WTC11 (cell line): ENCODE measurements at regions not wholly inside any gene's neighbourhood (a gene's known extent, or its start where the extent isn't known, plus 50 kb on each side); places are given as distances from the start of the nearest gene placed in this dataset.

Source experiments
- ATAC-seq: fragments of 200-7000 bp; cut with Tn5 transposase; 2 replicates; pipeline ENCODE4 v1.10.0; 2021; ENCODE audit warnings: mild to moderate bottlenecking, moderate library complexity
- CTCF ChIA-PET: fragments of 300-600 bp; sonication (Branson Sonifier 250); formaldehyde crosslinking; loops from one replicate; lab custom pipeline; 2021; ENCODE audit warnings: antibody characterized with exemption; lab: Charles Lee
- POLR2A ChIA-PET: fragments of 350-600 bp; sonication (Branson Sonifier 250); formaldehyde crosslinking; loops from one replicate; lab custom pipeline; 2021; ENCODE audit warnings: antibody characterized with exemption; lab: Charles Lee
- DNase-seq: peaks from one replicate; pipeline ENCODE4 v3.0.0; 2021; ENCODE audit warnings: low spot score
- H3K27ac Mint-ChIP-seq: 2 replicates; pipeline ENCODE4 v1.8.0; 2021; ENCODE audit warnings: mixed read lengths
- H3K27me3 Mint-ChIP-seq: 2 replicates; pipeline ENCODE4 v1.8.0; 2021; ENCODE audit warnings: low read depth, mild to moderate bottlenecking, moderate library complexity, mixed read lengths
- H3K36me3 Mint-ChIP-seq: 2 replicates; pipeline ENCODE4 v1.8.0; 2021; ENCODE audit warnings: mixed read lengths
- H3K4me1 Mint-ChIP-seq: 2 replicates; pipeline ENCODE4 v1.8.0; 2022; ENCODE audit warnings: mixed read lengths
- H3K4me3 Mint-ChIP-seq: 2 replicates; pipeline ENCODE4 v1.8.0; 2021; ENCODE audit warnings: mild to moderate bottlenecking, moderate library complexity, mixed read lengths
- H3K9me3 Mint-ChIP-seq: 2 replicates; pipeline ENCODE4 v1.8.0; 2021; ENCODE audit warnings: mixed read lengths
- CBFB ChIP-seq: sonication (generic); formaldehyde crosslinking; IDR thresholded peaks from 2 replicates; pipeline ENCODE4 v1.8.1; 2022; ENCODE audit warnings: mild to moderate bottlenecking, low read depth, missing genetic modification reagents
- CDX4 ChIP-seq: fragments of 250-450 bp; sonication (Bioruptor Pico); IDR thresholded peaks from 2 replicates; pipeline ENCODE4 v1.9.0; 2021; ENCODE audit warnings: moderate library complexity, mild to moderate bottlenecking, inconsistent platforms, borderline replicate concordance
- E2F5 ChIP-seq: sonication (generic); formaldehyde crosslinking; IDR thresholded peaks from 2 replicates; pipeline ENCODE4 v1.8.1; 2022; ENCODE audit warnings: mild to moderate bottlenecking, moderate library complexity, missing genetic modification reagents
- EMX1 ChIP-seq: fragments of 250-450 bp; sonication (Bioruptor Pico); IDR thresholded peaks from 2 replicates; pipeline ENCODE4 v1.8.0; 2021; ENCODE audit warnings: mild to moderate bottlenecking
- FOXP1 ChIP-seq: sonication (generic); formaldehyde crosslinking; IDR thresholded peaks from 2 replicates; pipeline ENCODE4 v1.8.0; 2022; ENCODE audit warnings: missing genetic modification reagents, mild to moderate bottlenecking, moderate library complexity, borderline replicate concordance
- GRHL2 ChIP-seq: fragments of 250-450 bp; sonication (Bioruptor Pico); IDR thresholded peaks from 2 replicates; pipeline ENCODE4 v1.8.0; 2022; ENCODE audit warnings: mild to moderate bottlenecking, moderate library complexity; ENCODE audit not compliant: insufficient replicate concordance, severe bottlenecking
- GTF2I ChIP-seq: fragments of 250-450 bp; sonication (Bioruptor Pico); conservative IDR thresholded peaks from 2 replicates; pipeline ENCODE4 v1.4.0; 2021; ENCODE audit warnings: mild to moderate bottlenecking
- JAZF1 ChIP-seq: fragments of 250-450 bp; sonication (Bioruptor Pico); IDR thresholded peaks from 2 replicates; pipeline ENCODE4 v1.9.0; 2021; ENCODE audit warnings: moderate library complexity, mild to moderate bottlenecking, inconsistent platforms
- NFE2L1 ChIP-seq: sonication (generic); formaldehyde crosslinking; IDR thresholded peaks from 2 replicates; pipeline ENCODE4 v1.8.1; 2023; ENCODE audit warnings: missing genetic modification reagents
- SMAD3 ChIP-seq: sonication (generic); formaldehyde crosslinking; IDR thresholded peaks from 2 replicates; pipeline ENCODE4 v1.8.0; 2022; ENCODE audit warnings: missing genetic modification reagents, mild to moderate bottlenecking, borderline replicate concordance
- ZNF121 ChIP-seq: sonication (generic); formaldehyde crosslinking; IDR thresholded peaks from 2 replicates; pipeline ENCODE4 v1.8.0; 2023; ENCODE audit warnings: missing genetic modification reagents
- ZNF232 ChIP-seq: sonication (generic); formaldehyde crosslinking; IDR thresholded peaks from 2 replicates; pipeline ENCODE4 v1.8.0; 2022; ENCODE audit warnings: mild to moderate bottlenecking, missing genetic modification reagents
- TF ChIP-seq, protein P1 (sequence below): sonication (generic); formaldehyde crosslinking; IDR thresholded peaks from 2 replicates; pipeline ENCODE4 v1.8.0; 2023; ENCODE audit warnings: mild to moderate bottlenecking, missing genetic modification reagents
- TF ChIP-seq, protein P2 (sequence below): sonication (generic); formaldehyde crosslinking; IDR thresholded peaks from 2 replicates; pipeline ENCODE4 v1.8.1; 2022; ENCODE audit warnings: low read depth, missing genetic modification reagents, borderline replicate concordance
- TF ChIP-seq, protein P3 (sequence below): fragments of 250-450 bp; sonication (Bioruptor Pico); IDR thresholded peaks from 2 replicates; pipeline ENCODE4 v1.8.0; 2021; ENCODE audit warnings: mild to moderate bottlenecking
- TF ChIP-seq, protein P4 (sequence below): sonication (generic); formaldehyde crosslinking; IDR thresholded peaks from 2 replicates; pipeline ENCODE4 v1.8.1; 2023; ENCODE audit warnings: mild to moderate bottlenecking, missing genetic modification reagents

DNA sequence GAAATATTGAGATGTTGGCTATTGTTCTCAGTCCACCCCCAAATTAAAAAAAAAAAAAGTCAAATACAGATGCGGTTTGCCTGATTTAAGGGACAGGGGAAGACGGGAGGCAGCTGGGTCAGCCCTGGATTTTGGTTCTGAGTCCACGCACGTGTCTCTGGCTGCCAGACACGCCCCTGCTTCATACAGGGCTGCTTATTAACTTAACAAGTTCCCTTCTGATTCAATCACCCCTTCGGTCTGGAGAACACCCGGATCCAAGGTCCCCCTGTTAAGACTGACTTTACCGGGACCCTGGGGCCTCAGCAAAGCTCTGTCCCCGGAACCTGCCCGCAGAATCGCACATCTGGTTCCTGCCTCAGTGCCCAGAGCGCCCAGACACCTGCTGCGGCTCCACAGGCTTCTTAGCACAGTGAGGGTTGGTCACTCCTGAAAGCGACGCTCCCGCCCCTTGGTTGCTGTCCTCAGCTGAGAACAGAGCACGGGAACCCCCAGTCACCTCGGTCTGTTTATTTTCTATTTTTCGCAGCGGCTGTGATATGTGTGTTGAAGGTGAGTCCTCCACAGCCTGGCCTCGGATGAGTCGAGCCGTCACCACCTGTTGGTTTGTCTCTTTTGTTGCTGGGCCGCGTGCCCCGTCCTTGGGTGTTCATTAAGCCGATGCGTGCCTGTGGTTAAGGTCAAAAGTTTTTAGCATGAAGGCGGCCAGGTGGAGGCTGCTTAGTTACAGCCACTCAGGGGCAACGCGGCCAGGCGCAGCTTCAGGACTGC, 57.2 kb downstream of the RTP5 start (continued):
- TF ChIP-seq, protein P1, sequence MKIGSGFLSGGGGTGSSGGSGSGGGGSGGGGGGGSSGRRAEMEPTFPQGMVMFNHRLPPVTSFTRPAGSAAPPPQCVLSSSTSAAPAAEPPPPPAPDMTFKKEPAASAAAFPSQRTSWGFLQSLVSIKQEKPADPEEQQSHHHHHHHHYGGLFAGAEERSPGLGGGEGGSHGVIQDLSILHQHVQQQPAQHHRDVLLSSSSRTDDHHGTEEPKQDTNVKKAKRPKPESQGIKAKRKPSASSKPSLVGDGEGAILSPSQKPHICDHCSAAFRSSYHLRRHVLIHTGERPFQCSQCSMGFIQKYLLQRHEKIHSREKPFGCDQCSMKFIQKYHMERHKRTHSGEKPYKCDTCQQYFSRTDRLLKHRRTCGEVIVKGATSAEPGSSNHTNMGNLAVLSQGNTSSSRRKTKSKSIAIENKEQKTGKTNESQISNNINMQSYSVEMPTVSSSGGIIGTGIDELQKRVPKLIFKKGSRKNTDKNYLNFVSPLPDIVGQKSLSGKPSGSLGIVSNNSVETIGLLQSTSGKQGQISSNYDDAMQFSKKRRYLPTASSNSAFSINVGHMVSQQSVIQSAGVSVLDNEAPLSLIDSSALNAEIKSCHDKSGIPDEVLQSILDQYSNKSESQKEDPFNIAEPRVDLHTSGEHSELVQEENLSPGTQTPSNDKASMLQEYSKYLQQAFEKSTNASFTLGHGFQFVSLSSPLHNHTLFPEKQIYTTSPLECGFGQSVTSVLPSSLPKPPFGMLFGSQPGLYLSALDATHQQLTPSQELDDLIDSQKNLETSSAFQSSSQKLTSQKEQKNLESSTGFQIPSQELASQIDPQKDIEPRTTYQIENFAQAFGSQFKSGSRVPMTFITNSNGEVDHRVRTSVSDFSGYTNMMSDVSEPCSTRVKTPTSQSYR, result no peak
- TF ChIP-seq GRHL2 (CRISPR knock-in tag) (no peak), ZNF121 (CRISPR knock-in tag) (no peak), ZNF232 (CRISPR knock-in tag) (no peak)
- TF ChIP-seq, protein P2, sequence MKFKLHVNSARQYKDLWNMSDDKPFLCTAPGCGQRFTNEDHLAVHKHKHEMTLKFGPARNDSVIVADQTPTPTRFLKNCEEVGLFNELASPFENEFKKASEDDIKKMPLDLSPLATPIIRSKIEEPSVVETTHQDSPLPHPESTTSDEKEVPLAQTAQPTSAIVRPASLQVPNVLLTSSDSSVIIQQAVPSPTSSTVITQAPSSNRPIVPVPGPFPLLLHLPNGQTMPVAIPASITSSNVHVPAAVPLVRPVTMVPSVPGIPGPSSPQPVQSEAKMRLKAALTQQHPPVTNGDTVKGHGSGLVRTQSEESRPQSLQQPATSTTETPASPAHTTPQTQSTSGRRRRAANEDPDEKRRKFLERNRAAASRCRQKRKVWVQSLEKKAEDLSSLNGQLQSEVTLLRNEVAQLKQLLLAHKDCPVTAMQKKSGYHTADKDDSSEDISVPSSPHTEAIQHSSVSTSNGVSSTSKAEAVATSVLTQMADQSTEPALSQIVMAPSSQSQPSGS (CRISPR knock-in tag), result no peak
- TF ChIP-seq, protein P3, sequence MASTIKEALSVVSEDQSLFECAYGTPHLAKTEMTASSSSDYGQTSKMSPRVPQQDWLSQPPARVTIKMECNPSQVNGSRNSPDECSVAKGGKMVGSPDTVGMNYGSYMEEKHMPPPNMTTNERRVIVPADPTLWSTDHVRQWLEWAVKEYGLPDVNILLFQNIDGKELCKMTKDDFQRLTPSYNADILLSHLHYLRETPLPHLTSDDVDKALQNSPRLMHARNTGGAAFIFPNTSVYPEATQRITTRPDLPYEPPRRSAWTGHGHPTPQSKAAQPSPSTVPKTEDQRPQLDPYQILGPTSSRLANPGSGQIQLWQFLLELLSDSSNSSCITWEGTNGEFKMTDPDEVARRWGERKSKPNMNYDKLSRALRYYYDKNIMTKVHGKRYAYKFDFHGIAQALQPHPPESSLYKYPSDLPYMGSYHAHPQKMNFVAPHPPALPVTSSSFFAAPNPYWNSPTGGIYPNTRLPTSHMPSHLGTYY (CRISPR knock-in tag), result no peak
- TF ChIP-seq, protein P4, sequence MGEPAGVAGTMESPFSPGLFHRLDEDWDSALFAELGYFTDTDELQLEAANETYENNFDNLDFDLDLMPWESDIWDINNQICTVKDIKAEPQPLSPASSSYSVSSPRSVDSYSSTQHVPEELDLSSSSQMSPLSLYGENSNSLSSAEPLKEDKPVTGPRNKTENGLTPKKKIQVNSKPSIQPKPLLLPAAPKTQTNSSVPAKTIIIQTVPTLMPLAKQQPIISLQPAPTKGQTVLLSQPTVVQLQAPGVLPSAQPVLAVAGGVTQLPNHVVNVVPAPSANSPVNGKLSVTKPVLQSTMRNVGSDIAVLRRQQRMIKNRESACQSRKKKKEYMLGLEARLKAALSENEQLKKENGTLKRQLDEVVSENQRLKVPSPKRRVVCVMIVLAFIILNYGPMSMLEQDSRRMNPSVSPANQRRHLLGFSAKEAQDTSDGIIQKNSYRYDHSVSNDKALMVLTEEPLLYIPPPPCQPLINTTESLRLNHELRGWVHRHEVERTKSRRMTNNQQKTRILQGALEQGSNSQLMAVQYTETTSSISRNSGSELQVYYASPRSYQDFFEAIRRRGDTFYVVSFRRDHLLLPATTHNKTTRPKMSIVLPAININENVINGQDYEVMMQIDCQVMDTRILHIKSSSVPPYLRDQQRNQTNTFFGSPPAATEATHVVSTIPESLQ (CRISPR knock-in tag), result no peak
- TF ChIP-seq, all 79 proteins: peak for 0

GRCh38 chr2:241929551-241930490, 60.3 kb downstream of the RTP5 start:
- ATAC-seq, result peak; percentile 36; the same call in 1 of the 2 replicates
- Mint-ChIP-seq H3K27ac (no peak overlapping the region; the same call in 1 of the 2 replicates), H3K4me3 (no peak overlapping the region), H3K27me3 (no peaks in the 10 kb centered on the region), H3K36me3 (no peaks in the 10 kb centered on the region), H3K4me1 (0 out of 2 replicates have a peak, but pooled peaks cover 5% of the 10 kb centered on the region), H3K9me3 (no peaks in the 10 kb centered on the region)
- POLR2A ChIA-PET, result no interaction called here
- no peak for DNase-seq
- TF ChIP-seq NFE2L1 (no peak), EMX1 (no peak), JAZF1 (CRISPR knock-in tag) (no peak), CBFB (no peak), GTF2I (no peak), CDX4 (CRISPR knock-in tag) (no peak), E2F5 (CRISPR knock-in tag) (no peak), SMAD3 (CRISPR knock-in tag) (no peak), FOXP1 (CRISPR knock-in tag) (no peak)
- CTCF ChIA-PET, result interaction anchor here (0.8 kb wide), 1 partner anchor 21 kb away, joined by 4 read pairs; no protein-coding TSS in a partner anchor
